GM12874 (cell line): ENCODE measurements at regions not wholly inside any gene's neighbourhood (a gene's known extent, or its start where the extent isn't known, plus 50 kb on each side); places are given as distances from the start of the nearest gene placed in this dataset.

Experiments used
- CTCF ChIP-seq: IDR thresholded peaks from 2 replicates; pipeline ENCODE4 v1.5.1; 2011; ENCODE audit warnings: low read depth, mild to moderate bottlenecking, control low read depth, low read length, moderate library complexity; ENCODE audit not compliant: insufficient read depth

- no peak for TF ChIP-seq CTCF
These were observed 168.1 kb downstream of the BARX2 start for GRCh38 chr11:129543515-129544290.

- TF ChIP-seq CTCF = no peak
These were observed 169.0 kb downstream of the BARX2 start for GRCh38 chr11:129544691-129545090.

GRCh38 chr11:129546266-129546665 lies 170.6 kb downstream of the BARX2 start:
- no peak for TF ChIP-seq CTCF

- no peak for TF ChIP-seq CTCF
These were observed 181.8 kb downstream of the BARX2 start for GRCh38 chr11:129557421-129557820.

GRCh38 chr11:129569007-129569406 lies 193.4 kb downstream of the BARX2 start:
- TF ChIP-seq CTCF = no peak

GRCh38 chr11:129573161-129573560 lies 197.5 kb downstream of the BARX2 start:
- no peak for TF ChIP-seq CTCF

GRCh38 chr11:129574431-129574830 lies 198.8 kb downstream of the BARX2 start:
- TF ChIP-seq CTCF = no peak
